HG03442 (cell line): ENCODE measurements at regions not wholly inside any gene's neighbourhood (a gene's known extent, or its start where the extent isn't known, plus 50 kb on each side); places are given as distances from the start of the nearest gene placed in this dataset.
"Not testable (repeated sequence)": the region's sequence is repeated elsewhere in the genome, so short reads cannot be mapped to it uniquely, and the experiment has no call there.

Experiments used
- ATAC-seq: cut with Tn5 transposase; IDR thresholded peaks from one replicate; pipeline ENCODE4 v1.9.1; 2021; ENCODE audit warnings: mild to moderate bottlenecking, moderate library complexity; ENCODE audit not compliant: unreplicated experiment

GRCh38 chr18:68387246-68387645, 327.7 kb downstream of the TMX3 start:
- ATAC-seq: no peak

GRCh38 chr18:68383979-68384378, 330.9 kb downstream of the TMX3 start:
- not testable (repeated sequence) for ATAC-seq

GRCh38 chr18:68376926-68377325, 338.0 kb downstream of the TMX3 start:
- ATAC-seq: no peak

- ATAC-seq: no peak
Measured at GRCh38 chr18:68362907-68363306, 352.0 kb downstream of the TMX3 start.

GRCh38 chr18:68355637-68356036, 359.3 kb downstream of the TMX3 start:
- no peak for ATAC-seq

GRCh38 chr18:68354176-68354575, 360.7 kb downstream of the TMX3 start:
- no peak for ATAC-seq

GRCh38 chr18:68342039-68342659, 372.8 kb downstream of the TMX3 start:
- ATAC-seq: no peak

- no peak for ATAC-seq
Measured at GRCh38 chr18:68340606-68341005, 374.3 kb downstream of the TMX3 start.

GRCh38 chr18:68330658-68331057, 384.2 kb downstream of the TMX3 start:
- no peak for ATAC-seq

- no peak for ATAC-seq
Measured at GRCh38 chr18:68323921-68324320, 391.0 kb downstream of the TMX3 start.

GRCh38 chr18:68316636-68317035, 398.3 kb downstream of the TMX3 start:
- no peak for ATAC-seq

- no peak for ATAC-seq
Measured at GRCh38 chr18:68314403-68314802, 400.5 kb downstream of the TMX3 start.

- ATAC-seq: no peak
Measured at GRCh38 chr18:68301441-68301840, 413.5 kb downstream of the TMX3 start.

GRCh38 chr18:68299906-68300305, 415.0 kb downstream of the TMX3 start:
- ATAC-seq: no peak

GRCh38 chr18:68298330-68298729, 416.6 kb downstream of the TMX3 start:
- ATAC-seq: no peak

GRCh38 chr18:68288408-68288807, 426.5 kb downstream of the TMX3 start:
- no peak for ATAC-seq

- no peak for ATAC-seq
Measured at GRCh38 chr18:68284236-68284780, 430.6 kb downstream of the TMX3 start.

GRCh38 chr18:68283834-68284233, 431.1 kb downstream of the TMX3 start:
- ATAC-seq: no peak

GRCh38 chr18:68282232-68282631, 432.7 kb downstream of the TMX3 start:
- no peak for ATAC-seq

- no peak for ATAC-seq
Measured at GRCh38 chr18:68275616-68276015, 439.3 kb downstream of the TMX3 start.

GRCh38 chr18:68270017-68270416, 444.9 kb downstream of the TMX3 start:
- no peak for ATAC-seq

- ATAC-seq: no peak
Measured at GRCh38 chr18:68267583-68267982, 447.3 kb downstream of the TMX3 start.

GRCh38 chr18:68263481-68263880, 451.4 kb downstream of the TMX3 start:
- ATAC-seq: no peak
